K562 (cell line): ENCODE measurements at regions not wholly inside any gene's neighbourhood (a gene's known extent, or its start where the extent isn't known, plus 50 kb on each side); places are given as distances from the start of the nearest gene placed in this dataset.

Experiments
- ATAC-seq: fragments of 200-7000 bp; cut with Tn5 transposase; 3 replicates; pipeline ENCODE4 v1.9.1; 2020; ENCODE audit warnings: moderate library complexity
- BruUV-seq: library from RNA; stranded (reverse); fragments of 400-500 nt; replicated peaks from 2 replicates; lab custom pipeline; 2021; lab: Mats Ljungman, UMichigan
- CTCF ChIA-PET: fragments of 300-600 bp; formaldehyde crosslinking; extraction: SDS; loops from one replicate; lab custom pipeline; 2021; ENCODE audit warnings: low intra/inter-chr PET ratio; lab: Yijun Ruan, JAX
- POLR2A ChIA-PET: fragments of 300-600, 350-650 bp; sonication (Branson Sonifier 250); formaldehyde crosslinking; extraction: SDS; loops from one replicate; lab custom pipeline; 2021; ENCODE audit warnings: antibody characterized with exemption, inconsistent platforms; lab: Yijun Ruan, JAX
- DNase-seq, 4 experiments: peaks; one replicate each; pipeline versions ENCODE4 v3.0.0 to v3.0.0-alpha.2; 2011 to 2018; ENCODE audit warnings: low spot score in 3 of 4, mixed read lengths in 3 of 4; ENCODE audit errors: extremely low read depth in 1 of 4
- FAIRE-seq: peaks from 2 replicates; lab custom pipeline; 2011; peaks lifted over from hg19 to GRCh38; lab: Jason Lieb, UNC
- H2AFZ ChIP-seq: 2 replicates; pipeline ENCODE4 v1.6.0; 2011; ENCODE audit warnings: low read depth, low read length, control low read depth, inconsistent platforms
- H3K27ac ChIP-seq: fragments of 200-600 bp; 3 replicates; pipeline ENCODE4 v1.8.0; 2011; ENCODE audit warnings: low read depth, mild to moderate bottlenecking, control low read depth, inconsistent platforms, low read length, moderate library complexity, mixed read lengths; ENCODE audit errors: extremely low read depth
- H3K27me3 ChIP-seq, 2 experiments: fragments of 300-600 bp in 1 of 2; 2 replicates in 1 of 2; 3 replicates in 1 of 2; pipeline versions ENCODE4 v1.6.0 to v1.8.0; 2011; ENCODE audit warnings: inconsistent platforms in 2 of 2, low read length in 2 of 2, mild to moderate bottlenecking in 1 of 2, mixed read lengths in 1 of 2, moderate library complexity in 1 of 2; ENCODE audit not compliant: control insufficient read depth in 2 of 2, insufficient read depth in 2 of 2
- H3K36me3 ChIP-seq: fragments of 300-600 bp; 3 replicates; pipeline ENCODE4 v1.8.0; 2011; ENCODE audit warnings: mild to moderate bottlenecking, low read length, inconsistent platforms; ENCODE audit not compliant: control insufficient read depth, insufficient read depth
- H3K4me1 ChIP-seq, 2 experiments: fragments of 200-600 bp in 1 of 2; replicated peaks in 1 of 2; 2 replicates in 1 of 2; 3 replicates in 1 of 2; pipeline versions ENCODE4 v1.5.1 to v1.8.0; 2011; ENCODE audit warnings: inconsistent platforms in 2 of 2, low read length in 2 of 2, mild to moderate bottlenecking in 1 of 2, mixed read lengths in 1 of 2, moderate library complexity in 1 of 2; ENCODE audit not compliant: control insufficient read depth in 2 of 2, insufficient read depth in 2 of 2
- H3K4me2 ChIP-seq: 2 replicates; pipeline ENCODE4 v1.6.1; 2011; ENCODE audit warnings: low read length, control low read depth, inconsistent platforms, mixed read lengths; ENCODE audit not compliant: insufficient read depth
- H3K4me3 ChIP-seq: fragments of 200-600 bp; sonication (generic), shearing (Covaris generic); 2 replicates; pipeline ENCODE4 v1.5.1; 2016; ENCODE audit warnings: control low read depth, inconsistent platforms
- H3K79me2 ChIP-seq: fragments of 200-600 bp; 3 replicates; pipeline ENCODE4 v1.8.0; 2011; ENCODE audit warnings: low read length, inconsistent platforms; ENCODE audit not compliant: control insufficient read depth, insufficient read depth
- H3K9ac ChIP-seq, 2 experiments: 2 replicates each; pipeline versions ENCODE4 v1.6.0 to v1.6.1; 2011; ENCODE audit warnings: low read depth in 2 of 2, low read length in 2 of 2, control low read depth in 1 of 2, inconsistent platforms in 1 of 2, mild to moderate bottlenecking in 1 of 2, mixed read lengths in 1 of 2; ENCODE audit not compliant: insufficient read depth in 1 of 2
- H3K9me1 ChIP-seq: one replicate; pipeline ENCODE4 v1.6.0; 2011; ENCODE audit warnings: inconsistent platforms, mild to moderate bottlenecking, low read length, moderate library complexity; ENCODE audit not compliant: control insufficient read depth, insufficient read depth
- H3K9me3 ChIP-seq: replicated peaks from 2 replicates; pipeline ENCODE4 v1.5.1; 2011; ENCODE audit warnings: low read depth, low read length, inconsistent platforms; ENCODE audit not compliant: control insufficient read depth, insufficient read depth
- H4K20me1 ChIP-seq: replicated peaks from 2 replicates; pipeline ENCODE4 v1.6.1; 2011; ENCODE audit warnings: low read length, inconsistent platforms, mixed read lengths; ENCODE audit not compliant: control insufficient read depth, insufficient read depth
- BCOR ChIP-seq: fragments of 450-650 bp; IDR thresholded peaks from 2 replicates; pipeline ENCODE4 v1.6.1; 2016
- CBFB ChIP-seq: sonication (generic); formaldehyde crosslinking; IDR thresholded peaks from 2 replicates; pipeline ENCODE4 v1.4.0; 2020; ENCODE audit warnings: mild to moderate bottlenecking, missing genetic modification reagents
- HDGF ChIP-seq: fragments of 450-650 bp; IDR thresholded peaks from 2 replicates; pipeline ENCODE4 v1.6.1; 2016
- HMBOX1 ChIP-seq: sonication (generic); IDR thresholded peaks from 2 replicates; pipeline ENCODE4 v1.6.1; 2016
- POLR3G ChIP-seq: IDR thresholded peaks from 2 replicates; pipeline ENCODE4 v1.6.1; 2011; ENCODE audit not compliant: insufficient read length, insufficient replicate concordance; ENCODE audit errors: extremely low read depth
- RNF219 ChIP-seq: fragments of 250-450 bp; sonication (Bioruptor Pico); IDR thresholded peaks from 2 replicates; pipeline ENCODE4 v1.5.0; 2022; ENCODE audit warnings: mild to moderate bottlenecking
- SMAD3 ChIP-seq: fragments of 450-650 bp; formaldehyde crosslinking; conservative IDR thresholded peaks from 2 replicates; pipeline ENCODE4 v1.4.0; 2020; ENCODE audit warnings: mild to moderate bottlenecking
- SNAPC5 ChIP-seq: fragments of 250-450 bp; sonication (Bioruptor Pico); IDR thresholded peaks from 2 replicates; pipeline ENCODE4 v1.8.0; 2021; ENCODE audit warnings: moderate library complexity, mild to moderate bottlenecking, inconsistent platforms
- SP2 ChIP-seq: IDR thresholded peaks from 2 replicates; pipeline ENCODE4 v1.6.1; 2011; ENCODE audit warnings: mild to moderate bottlenecking, low read depth, low read length, moderate library complexity; ENCODE audit not compliant: poor library complexity, severe bottlenecking; ENCODE audit errors: extremely low read depth
- ZC3H11A ChIP-seq: IDR thresholded peaks from 2 replicates; pipeline ENCODE4 v1.6.1; 2012; ENCODE audit warnings: low read depth, low read length, improper control_type of control experiment
- ZC3H8 ChIP-seq: fragments of 450-650 bp; IDR thresholded peaks from 2 replicates; pipeline ENCODE4 v1.6.1; 2017
- ZFPM2 ChIP-seq: fragments of 250-450 bp; sonication (Bioruptor Pico); IDR thresholded peaks from 2 replicates; pipeline ENCODE4 v1.5.1; 2022; ENCODE audit warnings: mild to moderate bottlenecking
- ZNF280A ChIP-seq: fragments of 450-650 bp; IDR thresholded peaks from 2 replicates; pipeline ENCODE4 v1.6.1; 2018; ENCODE audit warnings: mild to moderate bottlenecking, low read depth; ENCODE audit not compliant: partially characterized antibody
- ZNF707 ChIP-seq: fragments of 250-450 bp; sonication (Bioruptor Pico); conservative IDR thresholded peaks from 2 replicates; pipeline ENCODE4 v1.8.0; 2022; ENCODE audit warnings: inconsistent platforms, mild to moderate bottlenecking, moderate library complexity
- WGBS: fragments of 100-300 bp; shearing (Covaris generic); methylation state at CpG from one replicate; pipeline ENCODE4 v1.1.6; 2016; ENCODE audit warnings: low coverage, mixed read lengths; ENCODE audit not compliant: insufficient coverage; ENCODE audit errors: missing lambda C conversion rate; 5-methylcytosine and 5-hydroxymethylcytosine counted together
- in situ Hi-C: fragments of 300-500 bp; cut with MboI; formaldehyde crosslinking; loops from 4 replicates; pipeline ENCODE4 v1.15.0; 2018; ENCODE audit warnings: inconsistent platforms, mixed read lengths
- intact Hi-C: fragments of 100-400 bp; cut with micrococcal nuclease; formaldehyde crosslinking; loops from 2 replicates; pipeline ENCODE4 v1.14.2; 2022
- TF ChIP-seq, protein P1 (sequence below): fragments of 250-450 bp; sonication (Bioruptor Pico); IDR thresholded peaks from 2 replicates; pipeline ENCODE4 v1.4.0; 2020; ENCODE audit warnings: mild to moderate bottlenecking, moderate library complexity
- TF ChIP-seq, protein P2 (sequence below): sonication (generic); formaldehyde crosslinking; IDR thresholded peaks from 2 replicates; pipeline ENCODE4 v1.8.0; 2022; ENCODE audit warnings: mild to moderate bottlenecking, missing genetic modification reagents

DNA sequence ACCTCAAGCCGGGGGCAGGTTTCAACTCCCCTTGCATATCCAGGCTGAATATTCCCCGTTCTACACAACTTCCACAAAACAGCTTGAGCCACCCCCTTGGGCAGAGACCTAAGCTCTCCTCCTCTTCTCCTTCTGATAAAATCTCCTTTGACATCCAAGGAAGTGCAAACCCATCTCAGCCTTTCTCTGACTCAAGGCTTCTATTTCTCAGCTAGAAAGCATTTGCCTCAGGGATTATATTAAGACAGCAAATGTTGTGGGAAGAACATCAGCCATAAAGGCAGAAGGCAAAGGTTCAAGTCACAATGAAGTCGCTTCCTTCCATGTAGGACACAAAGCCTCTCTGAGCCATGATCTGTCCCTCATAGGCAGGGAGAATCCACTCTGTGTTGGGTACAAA is 386.6 kb upstream of the ARID1B start:
- no peaks in the 10 kb centered on the region for H3K4me1 ChIP-seq
- H3K9ac ChIP-seq: no peak overlapping the region

More for the DNA sequence above, 386.6 kb upstream of the ARID1B start:
- intact Hi-C loops (no loop called here), in situ Hi-C loops (no loop called here)
- H3K4me2 ChIP-seq: no peak overlapping the region
- DNase-seq (no peak), ATAC-seq (no peak), FAIRE-seq (no peak)
- H3K27ac ChIP-seq: no peak overlapping the region
- 2% methylated on average over 3 of the region's 3 CpGs for WGBS
- no peaks in the 10 kb centered on the region for H3K9me3 ChIP-seq
- H3K9me1 ChIP-seq: no peaks in the 10 kb centered on the region
- H3K79me2 ChIP-seq: no peaks in the 10 kb centered on the region
- no peaks in the 10 kb centered on the region for H3K36me3 ChIP-seq
- TF ChIP-seq ZFPM2 (no peak), ZC3H11A (no peak), HDGF (no peak), RNF219 (CRISPR knock-in tag) (no peak), SP2 (no peak), CBFB (no peak), POLR3G (no peak), SMAD3 (CRISPR knock-in tag) (no peak), ZNF280A (no peak), HMBOX1 (no peak), ZNF707 (CRISPR knock-in tag) (no peak), SNAPC5 (no peak), BCOR (no peak), ZC3H8 (no peak)
- TF ChIP-seq, protein P1, sequence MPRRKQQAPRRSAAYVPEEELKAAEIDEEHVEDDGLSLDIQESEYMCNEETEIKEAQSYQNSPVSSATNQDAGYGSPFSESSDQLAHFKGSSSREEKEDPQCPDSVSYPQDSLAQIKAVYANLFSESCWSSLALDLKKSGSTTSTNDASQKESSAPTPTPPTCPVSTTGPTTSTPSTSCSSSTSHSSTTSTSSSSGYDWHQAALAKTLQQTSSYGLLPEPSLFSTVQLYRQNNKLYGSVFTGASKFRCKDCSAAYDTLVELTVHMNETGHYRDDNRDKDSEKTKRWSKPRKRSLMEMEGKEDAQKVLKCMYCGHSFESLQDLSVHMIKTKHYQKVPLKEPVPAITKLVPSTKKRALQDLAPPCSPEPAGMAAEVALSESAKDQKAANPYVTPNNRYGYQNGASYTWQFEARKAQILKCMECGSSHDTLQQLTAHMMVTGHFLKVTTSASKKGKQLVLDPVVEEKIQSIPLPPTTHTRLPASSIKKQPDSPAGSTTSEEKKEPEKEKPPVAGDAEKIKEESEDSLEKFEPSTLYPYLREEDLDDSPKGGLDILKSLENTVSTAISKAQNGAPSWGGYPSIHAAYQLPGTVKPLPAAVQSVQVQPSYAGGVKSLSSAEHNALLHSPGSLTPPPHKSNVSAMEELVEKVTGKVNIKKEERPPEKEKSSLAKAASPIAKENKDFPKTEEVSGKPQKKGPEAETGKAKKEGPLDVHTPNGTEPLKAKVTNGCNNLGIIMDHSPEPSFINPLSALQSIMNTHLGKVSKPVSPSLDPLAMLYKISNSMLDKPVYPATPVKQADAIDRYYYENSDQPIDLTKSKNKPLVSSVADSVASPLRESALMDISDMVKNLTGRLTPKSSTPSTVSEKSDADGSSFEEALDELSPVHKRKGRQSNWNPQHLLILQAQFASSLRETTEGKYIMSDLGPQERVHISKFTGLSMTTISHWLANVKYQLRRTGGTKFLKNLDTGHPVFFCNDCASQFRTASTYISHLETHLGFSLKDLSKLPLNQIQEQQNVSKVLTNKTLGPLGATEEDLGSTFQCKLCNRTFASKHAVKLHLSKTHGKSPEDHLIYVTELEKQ (CRISPR knock-in tag): no peak
- TF ChIP-seq, protein P2, sequence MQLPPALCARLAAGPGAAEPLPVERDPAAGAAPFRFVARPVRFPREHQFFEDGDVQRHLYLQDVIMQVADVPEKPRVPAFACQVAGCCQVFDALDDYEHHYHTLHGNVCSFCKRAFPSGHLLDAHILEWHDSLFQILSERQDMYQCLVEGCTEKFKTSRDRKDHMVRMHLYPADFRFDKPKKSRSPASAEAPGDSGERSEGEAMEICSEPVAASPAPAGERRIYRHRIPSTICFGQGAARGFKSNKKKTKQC (CRISPR knock-in tag): no peak
- H3K27me3 ChIP-seq: peaks cover 0 to 10% of the 10 kb centered on the region in 2 experiments; a peak in 3 of 5 replicates
- BruUV-seq: no TSS peak
- CTCF ChIA-PET: no interaction called here
- POLR2A ChIA-PET: interaction anchor here (0.7 kb wide), 1 partner anchor 772 kb away, joined by 3 read pairs; no protein-coding TSS in a partner anchor
- H4K20me1 ChIP-seq: no peaks in the 10 kb centered on the region
- no peak overlapping the region for H3K4me3 ChIP-seq
- H2AFZ ChIP-seq: no peak overlapping the region
